ENCODE measurements at regions not wholly inside any gene's neighbourhood (a gene's known extent, or its start where the extent isn't known, plus 50 kb on each side); places are given as distances from the start of the nearest gene placed in this dataset.
"Not testable (repeated sequence)": the region's sequence is repeated elsewhere in the genome, so short reads cannot be mapped to it uniquely, and the experiment has no call there.

GRCh38 chrX:142299406-142299805, 94.3 kb upstream of the MAGEC2 start:
- in situ Hi-C loops (cut with HindIII; ENCODE audit: low pct_unique_long_range_greater_than_20kb, low sequenced_read_pairs) (no loop called here), intact Hi-C loops (cut with micrococcal nuclease; ENCODE audit: unreplicated experiment) (no loop called here)
- no peaks in the 10 kb centered on the region for H3K36me3 ChIP-seq (ENCODE audit: control insufficient read depth, insufficient read depth, low read length)
- H3K4me3 ChIP-seq (ENCODE audit: low read depth in 2 of 2, low read length in 2 of 2): no peak overlapping the region
- DNase-seq (ENCODE audit: low read depth, low spot score) (no peak), ATAC-seq (no peak)
- no peaks in the 10 kb centered on the region for H3K27me3 ChIP-seq (ENCODE audit: control insufficient read depth, insufficient read depth, low read length)
- no TSS peak for BruUV-seq (replicated peaks)
- no peak overlapping the region for H3K27ac ChIP-seq (ENCODE audit: low read length)
- ChIA-PET POLR2A (no interaction called here), CTCF (no interaction called here)
- no peaks in the 10 kb centered on the region for H3K9me3 ChIP-seq (ENCODE audit: control insufficient read depth, insufficient read depth, low read depth, low read length)
- no peaks in the 10 kb centered on the region for H3K4me1 ChIP-seq (ENCODE audit: control insufficient read depth, insufficient read depth, low read length)
- TF ChIP-seq SIN3A (IDR thresholded peaks at IDR 0.05; ENCODE audit: borderline replicate concordance, insufficient read depth, low read depth, low read length): no peak
- no peak for TF ChIP-seq TCF7L2 (IDR thresholded peaks at IDR 0.05; ENCODE audit: low read depth, low read length)
- TF ChIP-seq POLR2AphosphoS5 (IDR thresholded peaks at IDR 0.05; ENCODE audit: low read depth, low read length): no peak
- TF ChIP-seq, protein P1, sequence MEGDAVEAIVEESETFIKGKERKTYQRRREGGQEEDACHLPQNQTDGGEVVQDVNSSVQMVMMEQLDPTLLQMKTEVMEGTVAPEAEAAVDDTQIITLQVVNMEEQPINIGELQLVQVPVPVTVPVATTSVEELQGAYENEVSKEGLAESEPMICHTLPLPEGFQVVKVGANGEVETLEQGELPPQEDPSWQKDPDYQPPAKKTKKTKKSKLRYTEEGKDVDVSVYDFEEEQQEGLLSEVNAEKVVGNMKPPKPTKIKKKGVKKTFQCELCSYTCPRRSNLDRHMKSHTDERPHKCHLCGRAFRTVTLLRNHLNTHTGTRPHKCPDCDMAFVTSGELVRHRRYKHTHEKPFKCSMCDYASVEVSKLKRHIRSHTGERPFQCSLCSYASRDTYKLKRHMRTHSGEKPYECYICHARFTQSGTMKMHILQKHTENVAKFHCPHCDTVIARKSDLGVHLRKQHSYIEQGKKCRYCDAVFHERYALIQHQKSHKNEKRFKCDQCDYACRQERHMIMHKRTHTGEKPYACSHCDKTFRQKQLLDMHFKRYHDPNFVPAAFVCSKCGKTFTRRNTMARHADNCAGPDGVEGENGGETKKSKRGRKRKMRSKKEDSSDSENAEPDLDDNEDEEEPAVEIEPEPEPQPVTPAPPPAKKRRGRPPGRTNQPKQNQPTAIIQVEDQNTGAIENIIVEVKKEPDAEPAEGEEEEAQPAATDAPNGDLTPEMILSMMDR (IDR thresholded peaks at IDR 0.05): no peak
- TF ChIP-seq, protein P2, sequence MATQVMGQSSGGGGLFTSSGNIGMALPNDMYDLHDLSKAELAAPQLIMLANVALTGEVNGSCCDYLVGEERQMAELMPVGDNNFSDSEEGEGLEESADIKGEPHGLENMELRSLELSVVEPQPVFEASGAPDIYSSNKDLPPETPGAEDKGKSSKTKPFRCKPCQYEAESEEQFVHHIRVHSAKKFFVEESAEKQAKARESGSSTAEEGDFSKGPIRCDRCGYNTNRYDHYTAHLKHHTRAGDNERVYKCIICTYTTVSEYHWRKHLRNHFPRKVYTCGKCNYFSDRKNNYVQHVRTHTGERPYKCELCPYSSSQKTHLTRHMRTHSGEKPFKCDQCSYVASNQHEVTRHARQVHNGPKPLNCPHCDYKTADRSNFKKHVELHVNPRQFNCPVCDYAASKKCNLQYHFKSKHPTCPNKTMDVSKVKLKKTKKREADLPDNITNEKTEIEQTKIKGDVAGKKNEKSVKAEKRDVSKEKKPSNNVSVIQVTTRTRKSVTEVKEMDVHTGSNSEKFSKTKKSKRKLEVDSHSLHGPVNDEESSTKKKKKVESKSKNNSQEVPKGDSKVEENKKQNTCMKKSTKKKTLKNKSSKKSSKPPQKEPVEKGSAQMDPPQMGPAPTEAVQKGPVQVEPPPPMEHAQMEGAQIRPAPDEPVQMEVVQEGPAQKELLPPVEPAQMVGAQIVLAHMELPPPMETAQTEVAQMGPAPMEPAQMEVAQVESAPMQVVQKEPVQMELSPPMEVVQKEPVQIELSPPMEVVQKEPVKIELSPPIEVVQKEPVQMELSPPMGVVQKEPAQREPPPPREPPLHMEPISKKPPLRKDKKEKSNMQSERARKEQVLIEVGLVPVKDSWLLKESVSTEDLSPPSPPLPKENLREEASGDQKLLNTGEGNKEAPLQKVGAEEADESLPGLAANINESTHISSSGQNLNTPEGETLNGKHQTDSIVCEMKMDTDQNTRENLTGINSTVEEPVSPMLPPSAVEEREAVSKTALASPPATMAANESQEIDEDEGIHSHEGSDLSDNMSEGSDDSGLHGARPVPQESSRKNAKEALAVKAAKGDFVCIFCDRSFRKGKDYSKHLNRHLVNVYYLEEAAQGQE (IDR thresholded peaks at IDR 0.05; ENCODE audit: insufficient read depth in 1 of 2, low read depth in 2 of 2, low read length in 1 of 2): no peak

GRCh38 chrX:142296421-142296820, 91.3 kb upstream of the MAGEC2 start:
- no TSS peak for BruUV-seq (replicated peaks)
- Histone ChIP-seq H3K4me3 (ENCODE audit: low read depth in 2 of 2, low read length in 2 of 2) (no peak overlapping the region), H3K36me3 (ENCODE audit: control insufficient read depth, insufficient read depth, low read length) (no peaks in the 10 kb centered on the region), H3K27me3 (ENCODE audit: control insufficient read depth, insufficient read depth, low read length) (no peaks in the 10 kb centered on the region), H3K4me1 (ENCODE audit: control insufficient read depth, insufficient read depth, low read length) (no peaks in the 10 kb centered on the region), H3K9me3 (ENCODE audit: control insufficient read depth, insufficient read depth, low read depth, low read length) (no peaks in the 10 kb centered on the region), H3K27ac (ENCODE audit: low read length) (no peak overlapping the region)
- intact Hi-C loops (cut with micrococcal nuclease; ENCODE audit: unreplicated experiment): no loop called here
- TF ChIP-seq POLR2AphosphoS5 (IDR thresholded peaks at IDR 0.05; ENCODE audit: low read depth, low read length) (no peak), SIN3A (IDR thresholded peaks at IDR 0.05; ENCODE audit: borderline replicate concordance, insufficient read depth, low read depth, low read length) (no peak)
- DNase-seq (ENCODE audit: low read depth, low spot score): no peak
- POLR2A ChIA-PET: no interaction called here
- in situ Hi-C loops (cut with HindIII; ENCODE audit: low pct_unique_long_range_greater_than_20kb, low sequenced_read_pairs): no loop called here
- no peak for ATAC-seq
- CTCF ChIA-PET: no interaction called here

DNA sequence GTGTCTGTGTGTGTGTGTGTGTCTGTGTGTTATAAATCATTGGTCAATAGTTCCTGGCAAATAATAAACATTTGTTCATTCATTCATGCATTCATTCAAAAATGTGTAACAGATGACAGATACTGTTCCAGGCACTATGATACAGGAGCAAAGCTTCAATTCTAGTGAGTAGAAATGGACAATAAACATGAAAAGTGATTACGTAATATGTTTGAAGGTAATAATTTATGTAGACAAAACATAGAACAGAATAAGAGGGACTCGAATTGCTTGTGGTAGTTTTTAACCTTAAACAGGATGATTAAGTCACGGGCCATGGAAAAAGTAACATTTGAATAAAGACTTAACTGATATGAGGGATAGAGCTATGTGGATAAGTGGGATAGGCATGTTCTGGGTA, 90.1 kb upstream of the MAGEC2 start:
- Histone ChIP-seq H3K36me3 (ENCODE audit: control insufficient read depth, insufficient read depth, low read length) (no peaks in the 10 kb centered on the region), H3K4me3 (ENCODE audit: low read depth in 2 of 2, low read length in 2 of 2) (no peak overlapping the region), H3K27me3 (ENCODE audit: control insufficient read depth, insufficient read depth, low read length) (no peaks in the 10 kb centered on the region), H3K4me1 (ENCODE audit: control insufficient read depth, insufficient read depth, low read length) (no peaks in the 10 kb centered on the region), H3K9me3 (ENCODE audit: control insufficient read depth, insufficient read depth, low read depth, low read length) (no peaks in the 10 kb centered on the region), H3K27ac (ENCODE audit: low read length) (no peak overlapping the region)
- TF ChIP-seq SIN3A (IDR thresholded peaks at IDR 0.05; ENCODE audit: borderline replicate concordance, insufficient read depth, low read depth, low read length): no peak
- TF ChIP-seq, protein P2 (IDR thresholded peaks at IDR 0.05; ENCODE audit: insufficient read depth in 1 of 2, low read depth in 2 of 2, low read length in 1 of 2): no peak
- no peak for TF ChIP-seq TCF7L2 (IDR thresholded peaks at IDR 0.05; ENCODE audit: low read depth, low read length)
- TF ChIP-seq, protein P1 (IDR thresholded peaks at IDR 0.05): no peak
- POLR2A ChIA-PET: no interaction called here
- CTCF ChIA-PET: no interaction called here
- in situ Hi-C loops (cut with HindIII; ENCODE audit: low pct_unique_long_range_greater_than_20kb, low sequenced_read_pairs) (no loop called here), intact Hi-C loops (cut with micrococcal nuclease; ENCODE audit: unreplicated experiment) (no loop called here)
- ATAC-seq (no peak), DNase-seq (ENCODE audit: low read depth, low spot score) (no peak)
- BruUV-seq (replicated peaks): no TSS peak

DNA sequence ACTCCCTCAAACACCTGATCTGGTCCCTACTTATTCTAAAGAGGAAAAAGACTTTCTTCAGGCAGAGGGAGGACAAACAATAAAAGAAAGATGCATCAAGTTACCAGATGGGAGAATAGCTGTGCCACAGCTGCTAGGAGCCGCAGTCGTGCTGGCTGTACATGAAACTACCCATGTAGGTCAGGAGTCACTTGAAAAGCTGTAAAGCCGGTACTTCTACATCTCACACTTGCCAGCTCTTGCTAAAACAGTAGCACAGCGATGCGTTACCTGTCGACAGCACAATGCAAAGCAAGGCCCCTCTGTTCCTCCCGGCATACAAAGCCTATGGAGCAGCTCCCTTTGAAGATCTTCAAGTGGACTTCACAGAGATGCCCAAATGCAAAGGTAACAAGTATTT, 65.1 kb upstream of the MAGEC2 start:
- in situ Hi-C loops (cut with HindIII; ENCODE audit: low pct_unique_long_range_greater_than_20kb, low sequenced_read_pairs); intact Hi-C loops (cut with micrococcal nuclease; ENCODE audit: unreplicated experiment); H3K27ac ChIP-seq (ENCODE audit: low read length); POLR2A ChIA-PET; ATAC-seq; BruUV-seq (replicated peaks); H3K27me3 ChIP-seq (ENCODE audit: control insufficient read depth, insufficient read depth, low read length); H3K4me3 ChIP-seq (ENCODE audit: low read depth in 2 of 2, low read length in 2 of 2); H3K4me1 ChIP-seq (ENCODE audit: control insufficient read depth, insufficient read depth, low read length); DNase-seq (ENCODE audit: low read depth, low spot score); H3K36me3 ChIP-seq (ENCODE audit: control insufficient read depth, insufficient read depth, low read length); CTCF ChIA-PET; H3K9me3 ChIP-seq (ENCODE audit: control insufficient read depth, insufficient read depth, low read depth, low read length): not testable (repeated sequence)
